WERI-Rb-1 (cell line): ENCODE measurements at regions not wholly inside any gene's neighbourhood (a gene's known extent, or its start where the extent isn't known, plus 50 kb on each side); places are given as distances from the start of the nearest gene placed in this dataset.

ENCODE experiments used
- DNase-seq: peaks from one replicate; pipeline ENCODE4 v3.0.0-alpha.2; 2020
- H3K27ac ChIP-seq: fragments of 250-450 bp; sonication (Bioruptor Pico); 2 replicates; pipeline ENCODE4 v1.5.1; 2020; ENCODE audit warnings: mild to moderate bottlenecking, moderate library complexity
- H3K27me3 ChIP-seq: fragments of 250-450 bp; sonication (Bioruptor Pico); 2 replicates; pipeline ENCODE4 v1.5.1; 2021; ENCODE audit warnings: mild to moderate bottlenecking, low read depth, moderate library complexity; ENCODE audit not compliant: insufficient read depth, severe bottlenecking
- H3K36me3 ChIP-seq: fragments of 250-450 bp; sonication (Bioruptor Pico); 2 replicates; pipeline ENCODE4 v1.5.1; 2020; ENCODE audit warnings: mild to moderate bottlenecking, moderate library complexity
- H3K4me3 ChIP-seq: 2 replicates; pipeline ENCODE4 v1.5.1; 2011; ENCODE audit warnings: low read depth, mild to moderate bottlenecking, control low read depth, low read length
- H3K9me3 ChIP-seq: fragments of 250-450 bp; sonication (Bioruptor Pico); 2 replicates; pipeline ENCODE4 v1.5.1; 2021; ENCODE audit warnings: mild to moderate bottlenecking, moderate library complexity; ENCODE audit not compliant: severe bottlenecking
- CTCF ChIP-seq: IDR thresholded peaks from 2 replicates; pipeline ENCODE4 v1.5.1; 2011; ENCODE audit warnings: low read depth, mild to moderate bottlenecking, control low read depth, inconsistent platforms, low read length

- no peaks in the 10 kb centered on the region for H3K27me3 ChIP-seq
Measured at GRCh38 chr22:48750826-48751440, 1076.7 kb downstream of the BRD1 start.

GRCh38 chr22:48750282-48750681, 1077.4 kb downstream of the BRD1 start:
- Histone ChIP-seq H3K27ac (no peak overlapping the region), H3K36me3 (no peaks in the 10 kb centered on the region), H3K4me3 (no peak overlapping the region), H3K27me3 (no peaks in the 10 kb centered on the region), H3K9me3 (no peaks in the 10 kb centered on the region)
- TF ChIP-seq CTCF, result no peak
- DNase-seq, result no peak

More at GRCh38 chr22:48750826-48751440, 1076.7 kb downstream of the BRD1 start:
- no peak for TF ChIP-seq CTCF
- Histone ChIP-seq H3K9me3 (no peaks in the 10 kb centered on the region), H3K27ac (no peak overlapping the region), H3K36me3 (no peaks in the 10 kb centered on the region), H3K4me3 (no peak overlapping the region)
- DNase-seq, result no peak

- no peak for DNase-seq
- H3K27me3 ChIP-seq, result no peaks in the 10 kb centered on the region
- no peak for TF ChIP-seq CTCF
- H3K36me3 ChIP-seq, result no peaks in the 10 kb centered on the region
- no peak overlapping the region for H3K27ac ChIP-seq
- H3K4me3 ChIP-seq, result no peak overlapping the region
- H3K9me3 ChIP-seq, result no peaks in the 10 kb centered on the region
Measured at GRCh38 chr22:48749555-48750227, 1078.0 kb downstream of the BRD1 start.

GRCh38 chr22:48748860-48749554, 1078.7 kb downstream of the BRD1 start:
- DNase-seq, result no peak
- Histone ChIP-seq H3K36me3 (no peaks in the 10 kb centered on the region), H3K27ac (no peak overlapping the region), H3K9me3 (no peaks in the 10 kb centered on the region), H3K4me3 (no peak overlapping the region), H3K27me3 (no peaks in the 10 kb centered on the region)
- TF ChIP-seq CTCF, result no peak

GRCh38 chr22:48748113-48748859, 1079.4 kb downstream of the BRD1 start:
- Histone ChIP-seq H3K27me3 (no peaks in the 10 kb centered on the region), H3K36me3 (no peaks in the 10 kb centered on the region), H3K4me3 (no peak overlapping the region), H3K9me3 (no peaks in the 10 kb centered on the region), H3K27ac (no peak overlapping the region)
- TF ChIP-seq CTCF, result no peak
- no peak for DNase-seq
